ENCODE measurements at regions not wholly inside any gene's neighbourhood (a gene's known extent, or its start where the extent isn't known, plus 50 kb on each side); places are given as distances from the start of the nearest gene placed in this dataset.
"Not testable (repeated sequence)": the region's sequence is repeated elsewhere in the genome, so short reads cannot be mapped to it uniquely, and the experiment has no call there.

- no peaks in the 10 kb centered on the region for H3K9me3 ChIP-seq (ENCODE audit: control insufficient read depth, low read depth, low read length)
- FAIRE-seq: no peak
- no peak overlapping the region for H3K4me2 ChIP-seq (ENCODE audit: control insufficient read depth, extremely low read depth, insufficient read depth, low read depth, low read length)
- dilution Hi-C loops (cut with MboI; ENCODE audit: extremely low pct_ligation_motif_present, low sequenced_read_pairs): no loop called here
- H3K9me1 ChIP-seq (ENCODE audit: control insufficient read depth, extremely low read depth, insufficient read depth, low read length): no peaks in the 10 kb centered on the region
- DNase-seq (ENCODE audit: low read depth, low spot score): no peak
- no peaks in the 10 kb centered on the region for H3K4me1 ChIP-seq (ENCODE audit: control insufficient read depth, extremely low read depth, insufficient read depth, low read length)
- H4K20me1 ChIP-seq (ENCODE audit: control insufficient read depth, extremely low read depth, insufficient read depth, low read length): no peaks in the 10 kb centered on the region
- no peaks in the 10 kb centered on the region for H3K27me3 ChIP-seq (ENCODE audit: control insufficient read depth, extremely low read depth, insufficient read depth, low read length)
- H2AFZ ChIP-seq (ENCODE audit: control insufficient read depth, low read length): no peak overlapping the region
- H3K4me3 ChIP-seq (ENCODE audit: control insufficient read depth in 2 of 3, extremely low read depth in 1 of 3, insufficient read depth in 2 of 3, low read depth in 1 of 3, low read length in 3 of 3): no peak overlapping the region
- H3K9ac ChIP-seq (ENCODE audit: control insufficient read depth, extremely low read depth, insufficient read depth, low read length): no peak overlapping the region
- TF ChIP-seq CTCF (optimal IDR thresholded peaks at IDR 0.05 in 1 of 3, IDR thresholded peaks at IDR 0.05 in 1 of 3, conservative IDR thresholded peaks at IDR 0.05 in 1 of 3; ENCODE audit: extremely low read depth in 1 of 3, insufficient read depth in 2 of 3, low read length in 3 of 3) (no peak), EZH2 (IDR thresholded peaks at IDR 0.05; ENCODE audit: low read length) (no peak)
- H3K79me2 ChIP-seq (ENCODE audit: control insufficient read depth, insufficient read depth, low read length): no peaks in the 10 kb centered on the region
- H3K27ac ChIP-seq (ENCODE audit: control insufficient read depth, insufficient read depth, low read length): no peak overlapping the region
- H3K36me3 ChIP-seq (ENCODE audit: control insufficient read depth in 2 of 2, extremely low read depth in 1 of 2, insufficient read depth in 2 of 2, low read length in 2 of 2): no peaks in the 10 kb centered on the region
Measured at GRCh38 chr1:192513697-192514096, 61.9 kb upstream of the RGS1 start.

- no peak for FAIRE-seq
Measured at GRCh38 chr1:192516776-192517297, 58.7 kb upstream of the RGS1 start.

GRCh38 chr1:192517716-192518355 is 57.7 kb upstream of the RGS1 start:
- DNase-seq (ENCODE audit: low read depth, low spot score); H3K36me3 ChIP-seq (ENCODE audit: control insufficient read depth in 2 of 2, extremely low read depth in 1 of 2, insufficient read depth in 2 of 2, low read length in 2 of 2); H4K20me1 ChIP-seq (ENCODE audit: control insufficient read depth, extremely low read depth, insufficient read depth, low read length); H3K27ac ChIP-seq (ENCODE audit: control insufficient read depth, insufficient read depth, low read length); H3K4me2 ChIP-seq (ENCODE audit: control insufficient read depth, extremely low read depth, insufficient read depth, low read depth, low read length); H3K27me3 ChIP-seq (ENCODE audit: control insufficient read depth, extremely low read depth, insufficient read depth, low read length); dilution Hi-C loops (cut with MboI; ENCODE audit: extremely low pct_ligation_motif_present, low sequenced_read_pairs); H3K9ac ChIP-seq (ENCODE audit: control insufficient read depth, extremely low read depth, insufficient read depth, low read length); H2AFZ ChIP-seq (ENCODE audit: control insufficient read depth, low read length); H3K9me1 ChIP-seq (ENCODE audit: control insufficient read depth, extremely low read depth, insufficient read depth, low read length); H3K79me2 ChIP-seq (ENCODE audit: control insufficient read depth, insufficient read depth, low read length); H3K9me3 ChIP-seq (ENCODE audit: control insufficient read depth, low read depth, low read length); H3K4me3 ChIP-seq (ENCODE audit: control insufficient read depth in 2 of 3, extremely low read depth in 1 of 3, insufficient read depth in 2 of 3, low read depth in 1 of 3, low read length in 3 of 3); H3K4me1 ChIP-seq (ENCODE audit: control insufficient read depth, extremely low read depth, insufficient read depth, low read length); FAIRE-seq: not testable (repeated sequence)

More at GRCh38 chr1:192516776-192517297, 58.7 kb upstream of the RGS1 start:
- Histone ChIP-seq H2AFZ (ENCODE audit: control insufficient read depth, low read length) (no peak overlapping the region), H3K9ac (ENCODE audit: control insufficient read depth, extremely low read depth, insufficient read depth, low read length) (no peak overlapping the region), H4K20me1 (ENCODE audit: control insufficient read depth, extremely low read depth, insufficient read depth, low read length) (no peaks in the 10 kb centered on the region), H3K27ac (ENCODE audit: control insufficient read depth, insufficient read depth, low read length) (no peak overlapping the region), H3K9me1 (ENCODE audit: control insufficient read depth, extremely low read depth, insufficient read depth, low read length) (no peaks in the 10 kb centered on the region), H3K4me1 (ENCODE audit: control insufficient read depth, extremely low read depth, insufficient read depth, low read length) (no peaks in the 10 kb centered on the region), H3K4me2 (ENCODE audit: control insufficient read depth, extremely low read depth, insufficient read depth, low read depth, low read length) (no peak overlapping the region), H3K36me3 (ENCODE audit: control insufficient read depth in 2 of 2, extremely low read depth in 1 of 2, insufficient read depth in 2 of 2, low read length in 2 of 2) (no peaks in the 10 kb centered on the region), H3K4me3 (ENCODE audit: control insufficient read depth in 2 of 3, extremely low read depth in 1 of 3, insufficient read depth in 2 of 3, low read depth in 1 of 3, low read length in 3 of 3) (no peak overlapping the region), H3K9me3 (ENCODE audit: control insufficient read depth, low read depth, low read length) (no peaks in the 10 kb centered on the region), H3K27me3 (ENCODE audit: control insufficient read depth, extremely low read depth, insufficient read depth, low read length) (no peaks in the 10 kb centered on the region), H3K79me2 (ENCODE audit: control insufficient read depth, insufficient read depth, low read length) (no peaks in the 10 kb centered on the region)
- dilution Hi-C loops (cut with MboI; ENCODE audit: extremely low pct_ligation_motif_present, low sequenced_read_pairs): no loop called here
- DNase-seq (ENCODE audit: low read depth, low spot score): no peak
- TF ChIP-seq CTCF (optimal IDR thresholded peaks at IDR 0.05 in 1 of 3, IDR thresholded peaks at IDR 0.05 in 1 of 3, conservative IDR thresholded peaks at IDR 0.05 in 1 of 3; ENCODE audit: extremely low read depth in 1 of 3, insufficient read depth in 2 of 3, low read length in 3 of 3): no peak
- no peak for TF ChIP-seq EZH2 (IDR thresholded peaks at IDR 0.05; ENCODE audit: low read length)

Data from keratinocyte (primary cell).